ENCODE measurements at regions not wholly inside any gene's neighbourhood (a gene's known extent, or its start where the extent isn't known, plus 50 kb on each side); places are given as distances from the start of the nearest gene placed in this dataset.

GRCh38 chr9:32300373-32300772 is 84.1 kb upstream of the ACO1 start (continued):
- TF ChIP-seq ZNF891 (CRISPR knock-in tag; IDR thresholded peaks at IDR 0.05) = no peak
- no peak for TF ChIP-seq NFIB (CRISPR knock-in tag; IDR thresholded peaks at IDR 0.05; ENCODE audit: borderline replicate concordance)
- TF ChIP-seq MIER2 (CRISPR knock-in tag; IDR thresholded peaks at IDR 0.05) = no peak
- no peak for TF ChIP-seq ZNF609 (CRISPR knock-in tag; IDR thresholded peaks at IDR 0.05; ENCODE audit: borderline replicate concordance)
- peak; percentile 81 for TF ChIP-seq SOX13 (IDR thresholded peaks at IDR 0.05)
- peak in 1 of 2 experiments; percentile 93; a peak in 2 of 4 replicates for TF ChIP-seq SOX13 (CRISPR knock-in tag; conservative IDR thresholded peaks at IDR 0.05 in 1 of 2, IDR thresholded peaks at IDR 0.05 in 1 of 2)
- no peak; the same call in 1 of the 2 replicates for TF ChIP-seq ARID3A (IDR thresholded peaks at IDR 0.05; ENCODE audit: low read depth, low read length)
- no peak for TF ChIP-seq SUZ12 (IDR thresholded peaks at IDR 0.05; ENCODE audit: low read depth, low read length)
- no peak for TF ChIP-seq ETV6 (CRISPR knock-in tag; conservative IDR thresholded peaks at IDR 0.05)
- TF ChIP-seq ZSCAN21 (CRISPR knock-in tag; IDR thresholded peaks at IDR 0.05; ENCODE audit: borderline replicate concordance) = peak; percentile 62; the same call in 1 of the 2 replicates
- no peak for TF ChIP-seq ZNF598 (CRISPR knock-in tag; IDR thresholded peaks at IDR 0.05; ENCODE audit: borderline replicate concordance)
- peak; percentile 82; the same call in 1 of the 2 replicates for TF ChIP-seq AHDC1 (CRISPR knock-in tag; IDR thresholded peaks at IDR 0.05; ENCODE audit: borderline replicate concordance)
- no peak for TF ChIP-seq ZC3H13 (CRISPR knock-in tag; IDR thresholded peaks at IDR 0.05)
- TF ChIP-seq ZBTB39 (CRISPR knock-in tag; IDR thresholded peaks at IDR 0.05) = no peak
- TF ChIP-seq ZNF768 (CRISPR knock-in tag; IDR thresholded peaks at IDR 0.05) = no peak
- TF ChIP-seq ZNF441 (CRISPR knock-in tag; IDR thresholded peaks at IDR 0.05; ENCODE audit: borderline replicate concordance) = no peak
